ENCODE measurements at regions not wholly inside any gene's neighbourhood (a gene's known extent, or its start where the extent isn't known, plus 50 kb on each side); places are given as distances from the start of the nearest gene placed in this dataset.

DNA sequence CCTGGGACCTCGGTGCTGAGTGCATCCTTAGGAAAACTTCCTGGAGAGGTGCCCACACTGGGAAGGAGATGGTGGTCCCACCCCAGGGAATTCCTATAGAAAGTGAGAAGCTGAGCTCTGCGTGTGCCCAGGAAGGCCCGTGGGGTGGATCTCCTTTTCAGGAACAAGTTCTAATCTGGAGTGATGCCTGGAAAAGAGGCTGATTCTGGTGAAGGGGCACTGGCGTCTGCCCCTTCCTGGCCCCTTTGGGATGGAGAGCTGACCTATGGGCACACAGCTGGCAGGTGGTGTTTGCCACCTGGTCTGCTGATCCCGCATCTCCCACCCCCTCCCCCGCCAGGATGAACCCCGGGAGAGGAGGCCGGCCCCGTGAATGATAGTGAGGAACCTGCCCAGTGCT lies 142.0 kb upstream of the RTL1 start:
- no peak for DNase-seq (ENCODE audit: low read depth)

DNA sequence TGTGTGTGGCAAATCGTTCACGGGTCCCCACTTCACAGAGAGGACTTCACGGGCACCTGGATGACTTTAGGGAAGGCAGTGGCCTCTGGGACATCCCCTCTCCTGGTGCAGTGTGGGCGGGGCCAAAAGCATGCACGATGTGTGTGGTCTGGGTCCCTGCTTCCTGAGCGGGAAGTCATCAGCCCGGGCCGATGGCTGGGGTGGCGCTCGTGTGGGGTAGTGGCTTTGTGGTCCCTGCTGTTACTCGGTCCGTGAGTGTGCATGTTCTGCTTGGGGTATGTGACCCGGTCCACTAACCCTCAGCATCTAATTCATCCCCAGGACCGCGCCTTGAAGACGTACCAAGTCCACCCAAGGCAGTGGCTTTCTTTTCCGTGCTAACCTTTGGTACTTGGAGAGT lies 142.5 kb upstream of the RTL1 start:
- no peak for DNase-seq (ENCODE audit: low read depth)

- DNase-seq (ENCODE audit: low read depth): no peak
These were observed 143.8 kb upstream of the RTL1 start for GRCh38 chr14:101047326-101047725.

DNA sequence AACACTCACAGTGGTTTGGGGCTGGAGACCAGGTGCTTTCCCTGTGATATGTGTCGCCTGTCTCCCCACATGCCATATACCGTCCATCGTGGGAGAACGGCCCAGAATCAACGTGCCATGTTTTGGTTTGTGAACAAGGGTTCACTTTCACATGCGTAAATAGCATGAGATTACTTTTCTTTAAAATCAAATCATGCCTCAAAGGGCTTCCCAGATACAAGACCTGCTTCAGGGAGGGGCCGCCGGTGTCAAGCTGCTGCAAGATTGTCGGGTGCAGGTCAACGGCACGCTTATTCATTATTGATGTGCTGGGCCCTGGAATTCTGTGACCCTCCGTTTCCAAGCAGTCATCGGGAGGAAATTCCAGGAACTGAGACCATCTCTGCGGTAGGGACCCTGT lies 145.2 kb upstream of the RTL1 start:
- DNase-seq (ENCODE audit: low read depth): no peak

GRCh38 chr14:101049511-101049910 lies 146.0 kb upstream of the RTL1 start:
- DNase-seq (ENCODE audit: low read depth): no peak

DNA sequence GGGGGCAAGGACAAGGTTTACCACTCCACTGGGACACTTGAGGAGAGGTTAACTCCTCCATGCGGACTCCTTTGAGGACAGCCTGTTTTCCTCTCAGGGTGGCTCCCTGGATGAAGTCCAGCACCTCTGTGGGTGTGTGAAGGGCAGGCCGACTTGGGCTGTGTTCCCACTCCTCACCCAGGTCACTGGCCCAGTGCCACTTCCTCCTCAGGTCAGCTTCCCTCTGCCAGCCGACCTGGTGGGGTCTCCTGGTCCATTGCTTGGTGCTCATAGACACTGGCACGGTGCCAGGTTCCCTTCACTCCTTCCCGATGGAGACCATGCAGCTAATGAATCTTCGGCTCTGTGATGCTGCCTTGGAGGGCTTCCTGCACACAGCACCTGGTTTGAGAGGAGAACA lies 146.4 kb upstream of the RTL1 start:
- no peak for DNase-seq (ENCODE audit: low read depth)

- no peak for DNase-seq (ENCODE audit: low read depth)
These were observed 147.5 kb upstream of the RTL1 start for GRCh38 chr14:101050901-101051490.

DNA sequence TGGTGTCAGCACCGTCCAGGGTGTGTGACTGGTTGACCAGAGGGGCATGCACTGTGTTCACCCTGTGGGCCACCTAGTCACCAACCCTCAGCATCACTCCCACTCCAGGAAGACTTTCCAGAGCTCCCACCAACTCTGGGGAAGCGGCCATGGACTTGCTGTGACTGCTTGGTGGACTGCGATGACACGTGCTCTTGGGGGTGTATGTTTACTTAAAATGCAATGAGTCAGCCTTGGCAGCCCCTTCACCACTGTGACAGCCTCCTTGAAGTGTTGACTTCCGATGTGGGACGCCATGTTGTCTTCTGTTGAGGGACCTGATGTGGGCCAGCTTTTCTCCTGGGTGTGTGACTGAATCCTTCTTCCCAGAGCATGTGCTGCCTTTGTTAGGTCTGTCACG lies 151.1 kb upstream of the RTL1 start:
- DNase-seq (ENCODE audit: low read depth): no peak

- no peak for DNase-seq (ENCODE audit: low read depth)
These were observed 151.7 kb upstream of the RTL1 start for GRCh38 chr14:101055106-101055662.

- no peak for DNase-seq (ENCODE audit: low read depth)
These were observed 152.4 kb upstream of the RTL1 start for GRCh38 chr14:101055776-101056374.

- no peak for DNase-seq (ENCODE audit: low read depth)
These were observed 152.9 kb upstream of the RTL1 start for GRCh38 chr14:101056446-101056845.

GRCh38 chr14:101057394-101057793 lies 153.9 kb upstream of the RTL1 start:
- no peak for DNase-seq (ENCODE audit: low read depth)

DNA sequence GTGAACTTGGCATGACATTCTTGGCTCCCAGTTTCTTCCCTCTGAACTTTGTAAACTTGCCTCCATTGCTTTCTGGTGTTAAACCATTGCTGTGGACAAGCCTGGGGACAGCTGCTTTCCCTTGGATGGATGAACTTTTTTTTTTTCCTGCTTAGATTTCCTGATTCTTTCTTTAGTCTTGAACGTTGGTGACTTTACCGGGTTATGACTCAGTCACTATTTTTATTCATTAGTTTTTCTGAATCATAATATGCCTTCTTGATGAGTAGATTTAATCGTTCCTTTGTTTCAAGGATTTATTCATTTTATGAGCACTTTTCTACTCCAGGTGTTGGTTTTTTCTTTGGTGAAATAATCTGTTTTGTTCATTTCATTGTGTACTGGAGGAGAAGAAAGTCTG lies 155.0 kb upstream of the RTL1 start:
- DNase-seq (ENCODE audit: low read depth): no peak

DNA sequence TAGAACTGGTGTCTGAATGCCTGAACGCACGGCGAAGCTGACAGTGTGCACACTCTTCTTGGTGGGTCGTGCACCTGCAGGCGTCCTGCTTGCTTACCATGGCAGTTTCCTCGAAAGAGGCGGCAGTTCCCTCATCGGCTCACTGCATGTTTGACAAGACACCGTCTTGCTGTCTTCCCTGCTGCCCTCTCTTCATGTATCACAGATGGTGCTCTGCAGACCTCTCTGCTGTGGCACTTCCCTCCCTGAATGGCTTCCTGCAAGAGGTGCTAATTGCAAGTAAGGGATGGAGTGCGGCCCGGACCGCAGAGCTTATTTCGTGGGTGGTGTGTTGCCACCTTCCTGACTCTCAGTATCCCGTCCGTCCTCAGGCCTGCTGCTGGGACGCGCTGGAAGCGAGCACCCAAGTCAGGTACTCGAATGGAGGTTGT lies 156.7 kb upstream of the RTL1 start:
- no peak for DNase-seq (ENCODE audit: low read depth)

DNA sequence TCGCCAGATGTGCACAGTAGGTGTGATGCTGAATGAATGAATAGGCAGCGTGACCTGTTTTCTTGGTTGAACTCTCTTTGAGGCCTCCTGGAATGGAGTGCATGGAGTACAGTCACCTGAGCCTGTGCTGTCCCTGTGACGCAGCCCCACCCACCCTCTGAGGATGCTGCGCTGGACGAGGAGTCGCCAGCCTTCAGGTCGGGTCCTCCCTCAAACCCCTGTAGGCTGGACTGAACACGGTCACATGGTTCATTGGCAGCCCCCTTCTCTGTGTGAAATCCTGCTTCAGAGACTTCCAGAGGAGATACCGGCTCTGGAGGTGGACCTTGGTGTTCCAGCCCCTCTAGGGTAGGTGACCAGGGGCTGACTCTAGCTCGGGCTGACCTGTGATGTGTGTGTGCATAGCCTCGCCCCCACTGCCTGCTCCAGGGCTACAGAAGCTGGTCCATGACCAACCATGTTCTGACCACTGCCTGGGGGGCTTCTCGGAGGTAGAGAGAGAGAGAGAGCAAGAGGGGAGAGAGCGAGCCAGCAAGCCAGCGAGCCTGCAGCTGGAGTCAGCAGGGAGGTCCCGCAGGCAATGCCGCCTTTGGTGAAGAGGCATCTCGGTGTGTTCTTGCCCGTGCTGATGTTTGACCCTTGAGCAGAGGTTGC lies 158.0 kb upstream of the RTL1 start:
- no peak for DNase-seq (ENCODE audit: low read depth)

- no peak for DNase-seq (ENCODE audit: low read depth)
These were observed 158.5 kb upstream of the RTL1 start for GRCh38 chr14:101062065-101062450.

DNA sequence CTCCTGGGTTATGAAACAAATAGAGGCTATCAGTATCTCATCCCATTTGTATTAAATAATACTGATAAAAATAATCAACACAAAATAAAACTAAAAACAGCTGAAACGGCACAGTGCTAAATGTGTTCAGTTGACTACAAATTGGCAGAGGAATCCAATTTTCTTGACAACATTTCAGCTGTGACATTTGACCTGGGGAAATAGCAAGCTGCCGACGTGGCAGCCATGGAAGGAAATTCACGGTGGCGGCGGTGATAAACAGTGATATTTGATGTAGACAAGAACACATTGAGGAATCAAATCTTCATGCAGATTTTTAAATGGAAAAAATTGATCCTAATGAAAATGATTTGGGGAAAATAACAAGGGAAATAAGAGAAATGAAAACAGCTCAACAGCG lies 159.1 kb upstream of the RTL1 start:
- DNase-seq (ENCODE audit: low read depth): no peak

DNA sequence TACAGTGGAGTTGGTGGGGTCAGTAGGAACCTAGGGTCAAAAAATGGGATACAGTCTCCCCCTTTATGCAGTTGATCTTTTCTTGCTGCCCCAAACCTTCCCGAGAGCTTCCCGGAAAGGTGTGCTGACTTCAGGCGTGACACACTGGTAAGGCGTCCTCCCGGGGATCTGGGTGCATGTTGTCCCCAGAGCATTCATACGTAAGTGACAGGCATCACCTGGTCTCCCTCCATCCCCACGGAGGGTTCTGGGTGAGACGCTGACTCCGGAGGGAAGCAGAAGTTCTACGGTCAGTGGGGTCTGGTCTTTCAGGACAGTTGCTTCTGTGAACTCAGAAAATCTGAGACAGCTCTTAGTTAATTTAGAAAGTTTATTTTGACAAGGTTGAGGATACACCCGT lies 159.6 kb upstream of the RTL1 start:
- DNase-seq (ENCODE audit: low read depth): no peak

GRCh38 chr14:101064121-101064661 lies 160.7 kb upstream of the RTL1 start:
- DNase-seq (ENCODE audit: low read depth): no peak

GRCh38 chr14:101064718-101065117 lies 161.2 kb upstream of the RTL1 start:
- no peak for DNase-seq (ENCODE audit: low read depth)

GRCh38 chr14:101065246-101065645 lies 161.7 kb upstream of the RTL1 start:
- DNase-seq (ENCODE audit: low read depth): no peak

- DNase-seq (ENCODE audit: low read depth): no peak
These were observed 162.5 kb upstream of the RTL1 start for GRCh38 chr14:101065696-101066694.
